PC-3 (cell line): ENCODE measurements at regions not wholly inside any gene's neighbourhood (a gene's known extent, or its start where the extent isn't known, plus 50 kb on each side); places are given as distances from the start of the nearest gene placed in this dataset.

Experiments used
- ATAC-seq: fragments of 200-7000 bp; cut with Tn5 transposase; 2 replicates; pipeline ENCODE4 v1.9.1; 2020; ENCODE audit warnings: mild to moderate bottlenecking, moderate library complexity
- BruUV-seq: library from RNA; stranded (reverse); fragments of 400-500 nt; replicated peaks from 2 replicates; lab custom pipeline; 2021; lab: Mats Ljungman, UMichigan
- CTCF ChIA-PET: fragments of 300-600 bp; sonication (Branson Sonifier 250); formaldehyde crosslinking; loops from one replicate; lab custom pipeline; 2022; ENCODE audit warnings: antibody characterized with exemption; lab: Charles Lee
- POLR2A ChIA-PET: fragments of 300-600 bp; sonication (Branson Sonifier 250); formaldehyde crosslinking; loops from one replicate; lab custom pipeline; 2022; ENCODE audit warnings: antibody characterized with exemption; ENCODE audit not compliant: unreplicated experiment; lab: Charles Lee
- DNase-seq: peaks from one replicate; pipeline ENCODE4 v3.0.0-alpha.2; 2015
- H2AFZ ChIP-seq: fragments of 300-600 bp; sonication (generic); 2 replicates; pipeline ENCODE4 v1.6.0; 2016; ENCODE audit warnings: antibody characterized with exemption, low read length
- H3F3A ChIP-seq: fragments of 300-600 bp; sonication (generic); one replicate; pipeline ENCODE4 v1.6.0; 2017; ENCODE audit warnings: antibody characterized with exemption, low read length, control low read depth, mild to moderate bottlenecking; ENCODE audit not compliant: unreplicated experiment
- H3K27ac ChIP-seq: fragments of 300-600 bp; sonication (generic); 2 replicates; pipeline ENCODE4 v1.5.1; 2016; ENCODE audit warnings: mild to moderate bottlenecking, low read length
- H3K27me3 ChIP-seq: fragments of 300-600 bp; sonication (generic); 2 replicates; pipeline ENCODE4 v1.6.1; 2016; ENCODE audit warnings: low read length, mixed read lengths
- H3K36me3 ChIP-seq: fragments of 300-600 bp; sonication (generic); 2 replicates; pipeline ENCODE4 v1.6.1; 2016; ENCODE audit warnings: low read depth, mixed run types, low read length, mixed read lengths
- H3K4me1 ChIP-seq: fragments of 300-600 bp; sonication (generic); 2 replicates; pipeline ENCODE4 v1.5.1; 2016; ENCODE audit warnings: low read length; ENCODE audit not compliant: insufficient read depth
- H3K4me2 ChIP-seq: fragments of 300-600 bp; sonication (generic); 2 replicates; pipeline ENCODE4 v1.6.0; 2016; ENCODE audit warnings: low read length
- H3K4me3 ChIP-seq: fragments of 300-600 bp; sonication (generic); 2 replicates; pipeline ENCODE4 v1.5.1; 2016; ENCODE audit warnings: mild to moderate bottlenecking, low read length, mixed read lengths
- H3K79me2 ChIP-seq: fragments of 300-600 bp; sonication (generic); 2 replicates; pipeline ENCODE4 v1.6.1; 2017; ENCODE audit warnings: low read length, mixed read lengths
- H3K9ac ChIP-seq: fragments of 300-600 bp; sonication (generic); 2 replicates; pipeline ENCODE4 v1.6.0; 2016; ENCODE audit warnings: mild to moderate bottlenecking, low read length
- H3K9me2 ChIP-seq: fragments of 300-600 bp; sonication (generic); replicated peaks from 2 replicates; pipeline ENCODE4 v1.6.1; 2016; ENCODE audit warnings: mixed run types, low read length, mixed read lengths
- H3K9me3 ChIP-seq: fragments of 300-600 bp; sonication (generic); 2 replicates; pipeline ENCODE4 v1.6.1; 2016; ENCODE audit warnings: low read length, mixed read lengths
- H4K20me1 ChIP-seq: fragments of 300-600 bp; sonication (generic); 2 replicates; pipeline ENCODE4 v1.6.1; 2016; ENCODE audit warnings: low read length, mixed read lengths
- EZH2 ChIP-seq: fragments of 300-600 bp; sonication (generic); IDR thresholded peaks from one replicate; pipeline ENCODE4 v1.6.1; 2017; ENCODE audit warnings: antibody characterized with exemption, mild to moderate bottlenecking, low read length; ENCODE audit not compliant: unreplicated experiment
- EZH2phosphoT487 ChIP-seq: fragments of 300-600 bp; sonication (generic); IDR thresholded peaks from 2 replicates; pipeline ENCODE4 v1.6.1; 2018; ENCODE audit warnings: mild to moderate bottlenecking, antibody characterized with exemption, low read length, borderline replicate concordance
- intact Hi-C: fragments of 100-400 bp; cut with micrococcal nuclease; formaldehyde crosslinking; loops from 2 replicates; pipeline ENCODE4 v1.9.0; 2023
- TF ChIP-seq, protein P1 (sequence below): fragments of 300-600 bp; sonication (generic); conservative IDR thresholded peaks from 2 replicates; pipeline ENCODE4 v1.5.1; 2017; ENCODE audit warnings: antibody characterized with exemption, low read depth, mild to moderate bottlenecking, low read length

DNA sequence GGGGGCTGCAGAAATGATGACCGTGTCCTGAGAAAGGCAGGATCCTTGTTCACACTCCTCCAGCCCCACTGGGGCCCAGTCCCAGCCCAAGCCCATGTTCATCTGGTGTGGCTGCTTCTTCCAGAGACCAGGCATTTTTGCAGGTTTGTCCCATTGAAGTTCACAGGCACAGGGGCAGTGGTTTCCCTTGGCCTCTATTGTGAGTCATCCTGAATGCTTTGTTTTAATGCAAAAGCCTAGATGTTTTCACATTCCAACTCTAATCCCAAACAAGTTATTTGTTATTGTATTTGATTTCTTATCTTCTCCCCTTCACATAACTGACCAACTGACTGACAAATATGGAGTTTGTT, 426.4 kb upstream of the ID2 start:
- no peak overlapping the region for H3K4me3 ChIP-seq
- H3K27me3 ChIP-seq, result no peaks in the 10 kb centered on the region
- H3K4me2 ChIP-seq, result no peak overlapping the region
- H3K9me3 ChIP-seq, result no peaks in the 10 kb centered on the region
- H3K4me1 ChIP-seq, result no peaks in the 10 kb centered on the region
- no peak overlapping the region for H3K9ac ChIP-seq
- no peaks in the 10 kb centered on the region for H3F3A ChIP-seq
- ATAC-seq (no peak), DNase-seq (no peak)
- no peak overlapping the region for H2AFZ ChIP-seq
- no peaks in the 10 kb centered on the region for H4K20me1 ChIP-seq
- intact Hi-C loops, result no loop called here
- POLR2A ChIA-PET, result no interaction called here
- BruUV-seq, result no TSS peak
- H3K36me3 ChIP-seq, result no peaks in the 10 kb centered on the region
- no peak overlapping the region for H3K27ac ChIP-seq
- no peaks in the 10 kb centered on the region for H3K9me2 ChIP-seq
- TF ChIP-seq, protein P1, sequence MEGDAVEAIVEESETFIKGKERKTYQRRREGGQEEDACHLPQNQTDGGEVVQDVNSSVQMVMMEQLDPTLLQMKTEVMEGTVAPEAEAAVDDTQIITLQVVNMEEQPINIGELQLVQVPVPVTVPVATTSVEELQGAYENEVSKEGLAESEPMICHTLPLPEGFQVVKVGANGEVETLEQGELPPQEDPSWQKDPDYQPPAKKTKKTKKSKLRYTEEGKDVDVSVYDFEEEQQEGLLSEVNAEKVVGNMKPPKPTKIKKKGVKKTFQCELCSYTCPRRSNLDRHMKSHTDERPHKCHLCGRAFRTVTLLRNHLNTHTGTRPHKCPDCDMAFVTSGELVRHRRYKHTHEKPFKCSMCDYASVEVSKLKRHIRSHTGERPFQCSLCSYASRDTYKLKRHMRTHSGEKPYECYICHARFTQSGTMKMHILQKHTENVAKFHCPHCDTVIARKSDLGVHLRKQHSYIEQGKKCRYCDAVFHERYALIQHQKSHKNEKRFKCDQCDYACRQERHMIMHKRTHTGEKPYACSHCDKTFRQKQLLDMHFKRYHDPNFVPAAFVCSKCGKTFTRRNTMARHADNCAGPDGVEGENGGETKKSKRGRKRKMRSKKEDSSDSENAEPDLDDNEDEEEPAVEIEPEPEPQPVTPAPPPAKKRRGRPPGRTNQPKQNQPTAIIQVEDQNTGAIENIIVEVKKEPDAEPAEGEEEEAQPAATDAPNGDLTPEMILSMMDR, result no peak
- TF ChIP-seq EZH2phosphoT487 (no peak), EZH2 (no peak)
- CTCF ChIA-PET, result no interaction called here
- no peaks in the 10 kb centered on the region for H3K79me2 ChIP-seq

DNA sequence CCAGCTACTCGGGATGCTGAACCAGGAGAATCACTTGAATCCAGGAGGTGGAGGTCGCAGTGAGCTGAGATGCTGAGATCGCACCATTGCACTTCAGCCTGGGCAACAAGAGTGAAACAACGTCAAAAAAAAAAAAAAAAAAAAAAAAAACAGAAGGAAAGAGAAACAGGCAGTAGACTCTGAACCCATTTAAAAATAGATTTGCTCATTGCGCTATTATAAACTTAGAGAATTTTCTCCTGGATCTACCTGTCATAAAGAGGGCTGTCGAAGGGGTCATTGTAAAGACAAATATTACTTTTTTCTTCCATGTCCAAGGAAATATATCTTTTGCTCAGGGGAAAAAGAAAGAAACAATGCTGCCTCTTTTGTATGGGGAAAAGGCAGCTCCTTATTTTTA, 425.0 kb upstream of the ID2 start:
- Histone ChIP-seq H3K27me3 (no peaks in the 10 kb centered on the region), H3K4me3 (no peak overlapping the region), H3K9me3 (no peaks in the 10 kb centered on the region), H3K27ac (no peak overlapping the region), H3K9me2 (no peaks in the 10 kb centered on the region), H3F3A (no peaks in the 10 kb centered on the region), H4K20me1 (no peaks in the 10 kb centered on the region), H3K9ac (no peak overlapping the region), H3K4me1 (no peaks in the 10 kb centered on the region), H2AFZ (no peak overlapping the region), H3K4me2 (no peak overlapping the region), H3K79me2 (no peaks in the 10 kb centered on the region), H3K36me3 (no peaks in the 10 kb centered on the region)
- DNase-seq (no peak), ATAC-seq (no peak)
- TF ChIP-seq EZH2phosphoT487 (no peak), EZH2 (no peak)
- TF ChIP-seq, protein P1, result no peak
- BruUV-seq, result no TSS peak
- ChIA-PET CTCF (no interaction called here), POLR2A (no interaction called here)
- intact Hi-C loops, result no loop called here

DNA sequence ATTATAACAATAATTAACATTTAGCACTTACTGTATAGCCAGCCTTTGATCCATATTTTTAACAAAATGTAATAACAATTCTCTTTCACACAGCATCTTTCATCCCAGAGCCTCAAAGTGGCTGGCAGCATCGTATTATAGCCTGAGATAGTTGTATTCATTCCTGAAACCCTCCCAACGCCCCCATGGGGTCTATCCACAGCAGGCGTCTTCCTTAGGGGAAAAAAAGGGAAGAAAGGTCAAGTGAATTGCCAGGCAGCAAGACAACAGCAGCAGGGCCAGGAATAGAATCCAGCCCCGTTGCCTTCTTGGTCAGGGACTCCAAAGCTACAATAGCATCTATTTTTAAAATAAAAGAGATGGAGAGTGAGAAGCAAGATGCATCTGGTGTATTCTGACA, 424.4 kb upstream of the ID2 start:
- H3K4me2 ChIP-seq, result no peak overlapping the region
- H3K36me3 ChIP-seq, result no peaks in the 10 kb centered on the region
- H3K9ac ChIP-seq, result no peak overlapping the region
- H3K4me3 ChIP-seq, result no peak overlapping the region
- intact Hi-C loops, result no loop called here
- CTCF ChIA-PET, result no interaction called here
- H3K4me1 ChIP-seq, result no peaks in the 10 kb centered on the region
- H3K27ac ChIP-seq, result no peak overlapping the region
- BruUV-seq, result no TSS peak
- DNase-seq (no peak), ATAC-seq (no peak)
- no peaks in the 10 kb centered on the region for H3K9me2 ChIP-seq
- TF ChIP-seq, protein P1, result no peak
- TF ChIP-seq EZH2, result no peak
- TF ChIP-seq EZH2phosphoT487, result no peak
- H3K27me3 ChIP-seq, result no peaks in the 10 kb centered on the region
- POLR2A ChIA-PET, result no interaction called here
- no peaks in the 10 kb centered on the region for H3K9me3 ChIP-seq
- no peaks in the 10 kb centered on the region for H3K79me2 ChIP-seq
- no peak overlapping the region for H2AFZ ChIP-seq
- no peaks in the 10 kb centered on the region for H4K20me1 ChIP-seq
- no peaks in the 10 kb centered on the region for H3F3A ChIP-seq
